Neural progenitor cell (in vitro differentiated cells): ENCODE measurements at regions not wholly inside any gene's neighbourhood (a gene's known extent, or its start where the extent isn't known, plus 50 kb on each side); places are given as distances from the start of the nearest gene placed in this dataset.

Experiments
- DNase-seq: peaks from one replicate; pipeline ENCODE4 v3.0.0-alpha.2; 2016; ENCODE audit warnings: low spot score
- H2AFZ ChIP-seq: fragments of 200-600 bp; sonication (generic); replicated peaks from 2 replicates; pipeline ENCODE4 v1.6.1; 2016; ENCODE audit warnings: antibody characterized with exemption
- H3F3A ChIP-seq: fragments of 200-600 bp; sonication (generic); 2 replicates; pipeline ENCODE4 v1.6.1; 2016; ENCODE audit warnings: antibody characterized with exemption, low read depth
- H3K27ac ChIP-seq: fragments of 200-600 bp; sonication (generic); 2 replicates; pipeline ENCODE4 v1.5.1; 2016; ENCODE audit warnings: mild to moderate bottlenecking
- H3K27me3 ChIP-seq: fragments of 200-600 bp; sonication (generic); 2 replicates; pipeline ENCODE4 v1.6.1; 2016; ENCODE audit warnings: mild to moderate bottlenecking, moderate library complexity
- H3K36me3 ChIP-seq: fragments of 200-600 bp; sonication (generic); 2 replicates; pipeline ENCODE4 v1.5.1; 2016
- H3K4me1 ChIP-seq: fragments of 200-600 bp; sonication (generic); 2 replicates; pipeline ENCODE4 v1.6.1; 2016; ENCODE audit warnings: mixed run types
- H3K4me2 ChIP-seq: fragments of 200-600 bp; sonication (generic); 2 replicates; pipeline ENCODE4 v1.6.1; 2016
- H3K4me3 ChIP-seq: fragments of 200-600 bp; sonication (generic); 2 replicates; pipeline ENCODE4 v1.5.1; 2016
- H3K79me2 ChIP-seq: fragments of 200-600 bp; sonication (generic); 2 replicates; pipeline ENCODE4 v1.6.1; 2016; ENCODE audit warnings: low read depth
- H3K9ac ChIP-seq: fragments of 200-600 bp; sonication (generic); 2 replicates; pipeline ENCODE4 v1.6.1; 2016
- H3K9me3 ChIP-seq: fragments of 200-600 bp; sonication (generic); 2 replicates; pipeline ENCODE4 v1.5.1; 2016; ENCODE audit warnings: low read depth
- H4K20me1 ChIP-seq: fragments of 200-600 bp; sonication (generic); 2 replicates; pipeline ENCODE4 v1.6.1; 2016; ENCODE audit warnings: low read depth
- H3K27ac Mint-ChIP-seq: 3 replicates; pipeline ENCODE4 v1.8.0; 2021; ENCODE audit warnings: mixed read lengths
- H3K27me3 Mint-ChIP-seq: 2 replicates; pipeline ENCODE4 v1.8.0; 2022; ENCODE audit warnings: low read depth, mild to moderate bottlenecking, inconsistent platforms, moderate library complexity, mixed read lengths; ENCODE audit not compliant: insufficient read depth
- H3K36me3 Mint-ChIP-seq: 3 replicates; pipeline ENCODE4 v1.8.0; 2021; ENCODE audit warnings: mixed read lengths
- H3K4me1 Mint-ChIP-seq: 3 replicates; pipeline ENCODE4 v1.8.0; 2021; ENCODE audit warnings: mixed read lengths
- H3K4me3 Mint-ChIP-seq: 3 replicates; pipeline ENCODE4 v1.8.0; 2021; ENCODE audit warnings: mild to moderate bottlenecking, moderate library complexity, mixed read lengths
- H3K9me3 Mint-ChIP-seq: 3 replicates; pipeline ENCODE4 v1.8.0; 2020; ENCODE audit warnings: mixed read lengths
- CTCF ChIP-seq: fragments of 200-600 bp; sonication (generic); IDR thresholded peaks from 2 replicates; pipeline ENCODE4 v1.5.1; 2017; ENCODE audit warnings: antibody characterized with exemption, mild to moderate bottlenecking
- EZH2 ChIP-seq: fragments of 200-600 bp; sonication (generic); IDR thresholded peaks from 2 replicates; pipeline ENCODE4 v1.6.1; 2017; ENCODE audit warnings: antibody characterized with exemption, mild to moderate bottlenecking, moderate library complexity
- EZH2phosphoT487 ChIP-seq: fragments of 200-600 bp; sonication (generic); IDR thresholded peaks from 2 replicates; pipeline ENCODE4 v1.6.1; 2017; ENCODE audit warnings: antibody characterized with exemption

- no peak overlapping the region for H3K27ac ChIP-seq
- H3K27me3 ChIP-seq: no peaks in the 10 kb centered on the region
- H3F3A ChIP-seq: no peaks in the 10 kb centered on the region
- no peaks in the 10 kb centered on the region for H3K36me3 ChIP-seq
- H3K4me3 ChIP-seq: no peak overlapping the region
- no peak for DNase-seq
- no peak overlapping the region for H3K9ac ChIP-seq
- Mint-ChIP-seq H3K27me3 (no peaks in the 10 kb centered on the region), H3K4me1 (peaks cover 22% of the 10 kb centered on the region), H3K4me3 (no peak overlapping the region), H3K9me3 (no peaks in the 10 kb centered on the region), H3K36me3 (no peaks in the 10 kb centered on the region), H3K27ac (no peak overlapping the region)
- peaks cover 26% of the 10 kb centered on the region for H3K4me1 ChIP-seq
- no peak overlapping the region for H2AFZ ChIP-seq
- no peaks in the 10 kb centered on the region for H3K79me2 ChIP-seq
- H4K20me1 ChIP-seq: no peaks in the 10 kb centered on the region
- H3K9me3 ChIP-seq: no peaks in the 10 kb centered on the region
- H3K4me2 ChIP-seq: no peak overlapping the region
- TF ChIP-seq EZH2: no peak
- TF ChIP-seq CTCF: no peak
These were observed 403.2 kb downstream of the AASDHPPT start for GRCh38 chr11:106480581-106481190.

GRCh38 chr11:106482917-106483785, 405.7 kb downstream of the AASDHPPT start:
- peak; percentile 37 for DNase-seq
- Histone ChIP-seq H3K4me1 (peaks cover 26% of the 10 kb centered on the region), H3K27me3 (no peaks in the 10 kb centered on the region), H4K20me1 (no peaks in the 10 kb centered on the region), H2AFZ (peak overlapping the region; percentile 40), H3K27ac (no peak overlapping the region), H3K4me2 (peak overlapping the region; percentile 0), H3K9me3 (no peaks in the 10 kb centered on the region), H3K79me2 (no peaks in the 10 kb centered on the region), H3K4me3 (no peak overlapping the region), H3K9ac (no peak overlapping the region), H3K36me3 (no peaks in the 10 kb centered on the region), H3F3A (no peaks in the 10 kb centered on the region)
- Mint-ChIP-seq H3K4me3 (no peak overlapping the region), H3K27ac (no peak overlapping the region), H3K9me3 (peaks cover under 1% of the 10 kb centered on the region), H3K36me3 (no peaks in the 10 kb centered on the region), H3K4me1 (peaks cover 22% of the 10 kb centered on the region), H3K27me3 (no peaks in the 10 kb centered on the region)
- TF ChIP-seq EZH2phosphoT487: no peak
- TF ChIP-seq EZH2: no peak
- TF ChIP-seq CTCF: no peak

- H3K4me3 Mint-ChIP-seq: no peak overlapping the region
- no peaks in the 10 kb centered on the region for H3K4me1 ChIP-seq
- H3K4me3 ChIP-seq: no peak overlapping the region
- no peaks in the 10 kb centered on the region for H4K20me1 ChIP-seq
- no peaks in the 10 kb centered on the region for H3K9me3 ChIP-seq
- no peaks in the 10 kb centered on the region for H3K27me3 ChIP-seq
- no peak for DNase-seq
- no peaks in the 10 kb centered on the region for H3K36me3 Mint-ChIP-seq
- no peak overlapping the region for H3K27ac Mint-ChIP-seq
- peaks cover 2% of the 10 kb centered on the region for H3K9me3 Mint-ChIP-seq
- no peaks in the 10 kb centered on the region for H3K79me2 ChIP-seq
- H3K27me3 Mint-ChIP-seq: no peaks in the 10 kb centered on the region
- H3F3A ChIP-seq: no peaks in the 10 kb centered on the region
- no peaks in the 10 kb centered on the region for H3K36me3 ChIP-seq
- H2AFZ ChIP-seq: no peak overlapping the region
- H3K4me1 Mint-ChIP-seq: peaks cover 2% of the 10 kb centered on the region
- H3K27ac ChIP-seq: no peak overlapping the region
- no peak overlapping the region for H3K9ac ChIP-seq
- H3K4me2 ChIP-seq: no peak overlapping the region
- TF ChIP-seq EZH2phosphoT487: no peak
- TF ChIP-seq EZH2: no peak
- TF ChIP-seq CTCF: no peak
These were observed 414.3 kb downstream of the AASDHPPT start for GRCh38 chr11:106491751-106492150.
